Thoracic aorta (tissue), 2 donors: ENCODE measurements at regions not wholly inside any gene's neighbourhood (a gene's known extent, or its start where the extent isn't known, plus 50 kb on each side); places are given as distances from the start of the nearest gene placed in this dataset.

ENCODE experiments used
- ATAC-seq: fragments of 150-250 bp; one replicate; pipeline ENCODE4 v1.8.0; 2017; ENCODE audit warnings: low read depth; ENCODE audit not compliant: insufficient number of reproducible peaks, low FRiP score
- DNase-seq: peaks from one replicate; pipeline ENCODE4 v3.0.0-alpha.2; 2020; ENCODE audit warnings: low spot score
- H3K27ac ChIP-seq, 2 donors: fragments of 200-600 bp; sonication (generic); 1 replicate in 1 of 2; 2 replicates in 1 of 2; pipeline ENCODE4 v1.5.1; 2016; ENCODE audit warnings: mild to moderate bottlenecking in 2 of 2, moderate library complexity in 2 of 2
- H3K27me3 ChIP-seq: fragments of 200-600 bp; sonication (generic); replicated peaks from 2 replicates; pipeline ENCODE4 v1.6.0; 2016; ENCODE audit warnings: mild to moderate bottlenecking; ENCODE audit not compliant: insufficient read depth
- H3K36me3 ChIP-seq: fragments of 200-600 bp; sonication (generic); one replicate; pipeline ENCODE4 v1.5.1; 2016
- H3K4me1 ChIP-seq, 2 donors: fragments of 200-600 bp; sonication (generic); 1 replicate in 1 of 2; 2 replicates in 1 of 2; pipeline versions ENCODE4 v1.5.1 to v1.6.0; 2016; ENCODE audit warnings: low read depth in 2 of 2, mild to moderate bottlenecking in 1 of 2; ENCODE audit not compliant: control insufficient read depth in 1 of 2
- H3K4me3 ChIP-seq: fragments of 200-600 bp; sonication (generic); 2 replicates; pipeline ENCODE4 v1.5.1; 2016; ENCODE audit warnings: mild to moderate bottlenecking
- H3K9me3 ChIP-seq: fragments of 200-600 bp; sonication (generic); 2 replicates; pipeline ENCODE4 v1.5.1; 2016
- TF ChIP-seq, protein P1 (sequence below): fragments of 200-600 bp; sonication (generic); IDR thresholded peaks from one replicate; pipeline ENCODE4 v1.5.1; 2019; ENCODE audit warnings: antibody characterized with exemption

DNA sequence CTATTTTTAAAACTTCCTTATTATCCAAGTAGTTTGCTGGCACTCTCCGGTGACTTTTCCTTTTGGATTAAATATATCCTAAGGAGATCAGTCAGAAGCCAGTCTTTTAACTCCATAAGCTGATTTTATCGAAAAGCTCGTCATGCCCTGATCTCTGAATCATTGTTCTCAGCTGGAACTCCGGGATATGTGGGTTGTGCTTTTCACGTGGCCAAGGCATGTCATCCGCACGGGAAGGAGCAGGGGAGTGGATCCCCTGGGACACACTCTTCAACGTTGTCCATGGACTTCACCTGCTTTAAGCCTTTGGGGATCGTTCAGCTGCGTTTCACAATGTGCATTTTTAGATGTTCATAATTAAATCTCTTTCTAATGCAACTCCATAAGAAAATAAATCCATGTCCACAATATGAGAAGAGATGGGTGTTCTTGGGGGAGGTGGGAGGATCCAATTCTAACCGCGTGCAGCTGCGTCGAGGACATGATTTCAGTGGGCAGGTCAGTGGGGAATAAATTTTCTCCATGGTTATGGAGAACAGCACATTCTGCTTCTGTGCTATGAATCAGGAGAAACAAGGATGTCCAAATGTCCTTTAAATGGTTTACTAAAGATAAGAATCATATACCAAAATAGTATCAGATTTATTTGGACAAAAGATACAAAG is 229.5 kb upstream of the ADARB2 start:
- ATAC-seq = no peak
- H3K36me3 ChIP-seq = no peaks in the 10 kb centered on the region
- H3K9me3 ChIP-seq = no peaks in the 10 kb centered on the region
- no peaks in the 10 kb centered on the region for H3K27me3 ChIP-seq
- H3K4me3 ChIP-seq = no peak overlapping the region
- no peak for DNase-seq
- no peaks in the 10 kb centered on the region for H3K4me1 ChIP-seq
- TF ChIP-seq, protein P1, sequence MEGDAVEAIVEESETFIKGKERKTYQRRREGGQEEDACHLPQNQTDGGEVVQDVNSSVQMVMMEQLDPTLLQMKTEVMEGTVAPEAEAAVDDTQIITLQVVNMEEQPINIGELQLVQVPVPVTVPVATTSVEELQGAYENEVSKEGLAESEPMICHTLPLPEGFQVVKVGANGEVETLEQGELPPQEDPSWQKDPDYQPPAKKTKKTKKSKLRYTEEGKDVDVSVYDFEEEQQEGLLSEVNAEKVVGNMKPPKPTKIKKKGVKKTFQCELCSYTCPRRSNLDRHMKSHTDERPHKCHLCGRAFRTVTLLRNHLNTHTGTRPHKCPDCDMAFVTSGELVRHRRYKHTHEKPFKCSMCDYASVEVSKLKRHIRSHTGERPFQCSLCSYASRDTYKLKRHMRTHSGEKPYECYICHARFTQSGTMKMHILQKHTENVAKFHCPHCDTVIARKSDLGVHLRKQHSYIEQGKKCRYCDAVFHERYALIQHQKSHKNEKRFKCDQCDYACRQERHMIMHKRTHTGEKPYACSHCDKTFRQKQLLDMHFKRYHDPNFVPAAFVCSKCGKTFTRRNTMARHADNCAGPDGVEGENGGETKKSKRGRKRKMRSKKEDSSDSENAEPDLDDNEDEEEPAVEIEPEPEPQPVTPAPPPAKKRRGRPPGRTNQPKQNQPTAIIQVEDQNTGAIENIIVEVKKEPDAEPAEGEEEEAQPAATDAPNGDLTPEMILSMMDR = no peak
- no peak overlapping the region for H3K27ac ChIP-seq

- no peak overlapping the region for H3K4me3 ChIP-seq
- no peak for ATAC-seq
- no peak for DNase-seq
- no peak overlapping the region for H3K27ac ChIP-seq
- no peaks in the 10 kb centered on the region for H3K9me3 ChIP-seq
- H3K27me3 ChIP-seq = no peaks in the 10 kb centered on the region
- TF ChIP-seq, protein P1 = no peak
- H3K36me3 ChIP-seq = no peaks in the 10 kb centered on the region
- no peaks in the 10 kb centered on the region for H3K4me1 ChIP-seq
These were observed 227.2 kb upstream of the ADARB2 start for GRCh38 chr10:1964476-1964875.

DNA sequence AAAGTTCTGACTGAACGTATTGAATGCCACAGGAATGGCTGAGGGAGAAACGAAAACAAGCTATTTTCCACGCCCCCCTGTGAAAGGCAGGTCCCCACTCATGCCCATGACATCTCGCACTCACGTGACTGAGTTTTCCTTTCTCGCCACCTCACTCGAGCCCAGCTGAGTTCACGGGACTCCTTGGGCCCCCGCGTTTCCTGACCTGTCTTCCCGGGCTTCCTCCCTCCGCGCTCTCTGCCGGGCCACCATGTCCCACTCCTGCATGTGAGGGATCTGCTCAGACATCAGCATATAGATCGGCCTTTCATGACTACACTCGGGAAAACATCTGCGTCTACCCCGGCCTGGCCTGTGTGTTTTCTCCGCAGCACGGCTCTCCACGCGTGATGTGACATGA is 226.0 kb upstream of the ADARB2 start:
- H3K36me3 ChIP-seq = no peaks in the 10 kb centered on the region

DNA sequence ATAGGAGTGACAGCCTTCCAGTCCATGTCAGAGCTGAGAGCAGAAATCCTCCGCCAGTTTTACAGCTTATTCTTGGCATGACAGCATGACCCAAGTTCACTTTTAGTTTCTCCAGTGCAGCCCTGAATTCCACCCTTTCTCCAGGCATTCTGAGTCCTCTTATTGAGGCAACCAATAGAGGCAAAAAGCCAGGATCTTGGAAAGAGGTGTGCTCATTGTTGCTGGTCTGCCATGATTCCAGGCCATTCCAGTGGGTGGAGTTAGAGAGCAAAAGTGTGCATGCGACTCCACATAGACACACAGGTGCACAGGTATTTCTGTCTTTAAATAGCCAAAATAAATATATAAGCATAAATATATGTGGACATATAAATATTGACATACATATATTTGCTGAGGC is 224.7 kb upstream of the ADARB2 start:
- Histone ChIP-seq H3K27ac (no peak overlapping the region), H3K36me3 (no peaks in the 10 kb centered on the region), H3K4me1 (no peaks in the 10 kb centered on the region), H3K9me3 (no peaks in the 10 kb centered on the region), H3K4me3 (no peak overlapping the region), H3K27me3 (no peaks in the 10 kb centered on the region)
- DNase-seq (no peak), ATAC-seq (no peak)
- TF ChIP-seq, protein P1 = no peak

More for the DNA sequence above, 226.0 kb upstream of the ADARB2 start:
- DNase-seq (no peak), ATAC-seq (no peak)
- Histone ChIP-seq H3K9me3 (no peaks in the 10 kb centered on the region), H3K4me3 (no peak overlapping the region), H3K27me3 (no peaks in the 10 kb centered on the region), H3K4me1 (no peaks in the 10 kb centered on the region), H3K27ac (no peak overlapping the region)
- TF ChIP-seq, protein P1 = no peak

GRCh38 chr10:1960982-1961381 is 223.7 kb upstream of the ADARB2 start:
- Histone ChIP-seq H3K36me3 (no peaks in the 10 kb centered on the region), H3K4me3 (no peak overlapping the region), H3K27me3 (no peaks in the 10 kb centered on the region), H3K9me3 (no peaks in the 10 kb centered on the region), H3K4me1 (no peaks in the 10 kb centered on the region), H3K27ac (no peak overlapping the region)
- ATAC-seq (no peak), DNase-seq (no peak)
- TF ChIP-seq, protein P1 = no peak
